ENCODE measurements at regions not wholly inside any gene's neighbourhood (a gene's known extent, or its start where the extent isn't known, plus 50 kb on each side); places are given as distances from the start of the nearest gene placed in this dataset.

DNA sequence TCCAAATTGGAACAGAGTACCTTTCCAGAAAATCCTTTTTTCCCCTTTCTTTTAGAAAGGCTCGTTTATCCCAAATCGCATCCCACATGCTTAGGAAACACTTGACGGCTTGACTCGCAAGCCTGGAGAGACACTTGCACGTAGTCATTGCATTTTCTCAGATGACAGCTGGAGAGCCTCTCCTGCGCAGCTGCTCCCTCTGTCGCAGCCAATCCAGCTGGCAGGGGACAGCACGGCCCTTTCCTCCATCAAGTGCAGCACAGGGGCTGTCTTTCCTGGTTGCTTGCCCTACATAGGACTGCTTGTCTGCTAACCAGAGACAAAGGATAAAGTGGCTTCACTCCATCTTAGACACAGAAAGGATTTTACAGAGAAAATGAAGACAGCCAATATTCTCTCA is 77.6 kb upstream of the RGS17 start:
- peak; percentile 78 for DNase-seq

DNA sequence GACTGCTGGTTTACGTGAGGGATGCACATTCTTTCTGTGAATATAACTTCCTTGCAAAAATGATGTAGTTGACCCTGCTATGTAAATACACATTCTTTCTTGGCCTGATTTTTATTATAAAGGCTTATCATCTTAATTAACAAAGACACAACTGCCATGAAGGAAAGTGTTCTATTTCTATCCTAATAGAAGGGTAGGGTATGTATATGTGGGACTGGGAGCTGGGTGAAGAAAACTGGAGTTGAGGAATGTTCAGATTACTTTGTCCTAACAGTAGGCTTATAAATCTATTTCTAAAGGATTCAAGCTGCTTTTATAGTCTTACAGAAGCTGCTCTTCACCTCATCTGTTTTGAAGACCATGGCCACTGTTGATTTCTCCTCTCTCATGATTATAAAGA is 76.5 kb upstream of the RGS17 start:
- no peak for DNase-seq

DNA sequence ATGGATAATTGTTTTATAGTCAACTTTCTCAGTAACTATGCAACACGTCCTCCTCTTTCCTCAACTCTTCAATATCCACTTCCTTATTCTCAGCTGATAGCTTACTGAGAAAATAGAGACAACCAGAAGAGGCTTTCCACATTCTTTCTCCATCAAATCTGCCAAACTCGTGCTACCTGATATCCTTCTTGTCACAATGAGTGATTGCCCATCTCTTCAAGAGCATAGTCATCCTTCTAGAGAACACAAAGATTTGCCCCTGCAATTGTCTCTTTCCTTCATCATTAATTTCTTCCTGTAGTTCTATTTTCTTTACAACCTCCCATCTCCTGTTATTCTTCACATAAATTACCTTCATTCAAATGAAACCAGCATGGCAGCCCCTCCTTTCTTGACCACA is 75.9 kb upstream of the RGS17 start:
- DNase-seq: no peak

DNA sequence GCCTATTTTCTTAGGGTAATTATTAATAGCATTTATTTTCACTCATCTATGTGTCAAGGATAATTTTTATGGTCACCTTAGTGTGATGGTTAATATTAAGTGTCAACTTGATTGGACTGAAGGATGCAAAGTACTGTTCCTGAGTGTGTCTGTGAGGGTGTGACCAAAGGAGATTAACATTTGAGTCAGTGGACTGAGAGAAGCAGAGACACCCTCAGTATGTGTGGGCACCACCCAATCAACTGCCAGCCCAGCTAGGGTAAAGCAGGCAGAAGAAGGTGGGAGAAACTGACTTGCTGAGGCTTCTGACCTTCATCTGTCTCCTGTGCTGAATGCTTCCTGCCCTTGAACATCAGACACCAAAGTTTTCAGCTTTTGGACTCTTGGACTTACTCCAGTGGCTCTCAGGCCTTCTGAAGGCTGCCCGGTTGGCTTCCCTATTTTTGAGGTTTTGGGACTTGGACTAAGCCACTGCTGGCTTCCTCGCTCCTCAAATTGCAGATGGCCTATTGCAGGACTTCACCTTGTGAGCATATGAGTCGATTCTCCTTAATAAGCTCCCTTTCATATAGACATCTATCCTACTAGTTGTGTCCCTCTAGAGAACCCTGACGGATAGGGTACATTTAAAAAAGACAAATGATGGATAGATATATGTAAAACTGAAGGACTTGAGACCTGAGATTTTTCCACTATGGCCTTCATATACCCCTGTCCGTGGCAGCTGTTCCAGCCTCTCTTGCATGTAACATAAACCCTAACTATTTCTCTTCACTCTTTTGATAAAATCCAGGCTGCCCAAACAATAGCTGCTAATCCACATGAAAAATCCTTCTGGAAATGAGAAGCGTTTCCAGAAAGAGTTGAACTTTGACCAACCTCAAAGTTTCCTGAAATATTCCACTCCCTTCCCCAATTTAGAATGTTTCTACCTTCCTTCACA is 62.1 kb upstream of the RGS17 start:
- no peak for DNase-seq

DNA sequence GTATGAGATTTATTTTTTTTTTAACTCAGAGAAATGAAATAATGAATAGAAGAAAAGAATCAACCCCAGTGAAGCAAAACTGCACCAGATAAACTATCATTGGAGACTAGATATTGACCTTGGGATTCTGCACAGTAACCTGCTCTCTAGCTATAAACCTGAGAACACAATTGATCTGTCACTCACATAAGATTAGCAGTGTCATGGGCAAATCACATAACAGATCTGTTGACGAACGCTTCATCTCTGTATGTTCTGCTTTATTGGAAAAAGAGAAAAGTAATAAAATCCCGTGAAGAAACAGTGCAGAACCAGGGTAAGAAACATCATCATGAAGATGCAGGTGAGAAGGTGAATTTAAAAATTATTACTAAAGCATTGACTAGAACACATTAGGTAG is 52.8 kb upstream of the RGS17 start:
- DNase-seq: no peak
